K562 (cell line): ENCODE measurements at regions not wholly inside any gene's neighbourhood (a gene's known extent, or its start where the extent isn't known, plus 50 kb on each side); places are given as distances from the start of the nearest gene placed in this dataset.
"Not testable (repeated sequence)": the region's sequence is repeated elsewhere in the genome, so short reads cannot be mapped to it uniquely, and the experiment has no call there.

Experiments used
- ATAC-seq: fragments of 200-7000 bp; cut with Tn5 transposase; 3 replicates; pipeline ENCODE4 v1.9.1; 2020; ENCODE audit warnings: moderate library complexity
- BruUV-seq: library from RNA; stranded (reverse); fragments of 400-500 nt; replicated peaks from 2 replicates; lab custom pipeline; 2021; lab: Mats Ljungman, UMichigan
- CTCF ChIA-PET: fragments of 300-600 bp; formaldehyde crosslinking; extraction: SDS; loops from one replicate; lab custom pipeline; 2021; ENCODE audit warnings: low intra/inter-chr PET ratio; lab: Yijun Ruan, JAX
- POLR2A ChIA-PET: fragments of 300-600, 350-650 bp; sonication (Branson Sonifier 250); formaldehyde crosslinking; extraction: SDS; loops from one replicate; lab custom pipeline; 2021; ENCODE audit warnings: antibody characterized with exemption, inconsistent platforms; lab: Yijun Ruan, JAX
- DNase-seq, 4 experiments: peaks; one replicate each; pipeline versions ENCODE4 v3.0.0 to v3.0.0-alpha.2; 2011 to 2018; ENCODE audit warnings: low spot score in 3 of 4, mixed read lengths in 3 of 4; ENCODE audit errors: extremely low read depth in 1 of 4
- FAIRE-seq: peaks from 2 replicates; lab custom pipeline; 2011; peaks lifted over from hg19 to GRCh38; lab: Jason Lieb, UNC
- H2AFZ ChIP-seq: 2 replicates; pipeline ENCODE4 v1.6.0; 2011; ENCODE audit warnings: low read depth, low read length, control low read depth, inconsistent platforms
- H3K27ac ChIP-seq: fragments of 200-600 bp; 3 replicates; pipeline ENCODE4 v1.8.0; 2011; ENCODE audit warnings: low read depth, mild to moderate bottlenecking, control low read depth, inconsistent platforms, low read length, moderate library complexity, mixed read lengths; ENCODE audit errors: extremely low read depth
- H3K27me3 ChIP-seq, 2 experiments: fragments of 300-600 bp in 1 of 2; 2 replicates in 1 of 2; 3 replicates in 1 of 2; pipeline versions ENCODE4 v1.6.0 to v1.8.0; 2011; ENCODE audit warnings: inconsistent platforms in 2 of 2, low read length in 2 of 2, mild to moderate bottlenecking in 1 of 2, mixed read lengths in 1 of 2, moderate library complexity in 1 of 2; ENCODE audit not compliant: control insufficient read depth in 2 of 2, insufficient read depth in 2 of 2
- H3K36me3 ChIP-seq: fragments of 300-600 bp; 3 replicates; pipeline ENCODE4 v1.8.0; 2011; ENCODE audit warnings: mild to moderate bottlenecking, low read length, inconsistent platforms; ENCODE audit not compliant: control insufficient read depth, insufficient read depth
- H3K4me1 ChIP-seq, 2 experiments: fragments of 200-600 bp in 1 of 2; replicated peaks in 1 of 2; 2 replicates in 1 of 2; 3 replicates in 1 of 2; pipeline versions ENCODE4 v1.5.1 to v1.8.0; 2011; ENCODE audit warnings: inconsistent platforms in 2 of 2, low read length in 2 of 2, mild to moderate bottlenecking in 1 of 2, mixed read lengths in 1 of 2, moderate library complexity in 1 of 2; ENCODE audit not compliant: control insufficient read depth in 2 of 2, insufficient read depth in 2 of 2
- H3K4me2 ChIP-seq: 2 replicates; pipeline ENCODE4 v1.6.1; 2011; ENCODE audit warnings: low read length, control low read depth, inconsistent platforms, mixed read lengths; ENCODE audit not compliant: insufficient read depth
- H3K4me3 ChIP-seq: fragments of 200-600 bp; sonication (generic), shearing (Covaris generic); 2 replicates; pipeline ENCODE4 v1.5.1; 2016; ENCODE audit warnings: control low read depth, inconsistent platforms
- H3K79me2 ChIP-seq: fragments of 200-600 bp; 3 replicates; pipeline ENCODE4 v1.8.0; 2011; ENCODE audit warnings: low read length, inconsistent platforms; ENCODE audit not compliant: control insufficient read depth, insufficient read depth
- H3K9ac ChIP-seq, 2 experiments: 2 replicates each; pipeline versions ENCODE4 v1.6.0 to v1.6.1; 2011; ENCODE audit warnings: low read depth in 2 of 2, low read length in 2 of 2, control low read depth in 1 of 2, inconsistent platforms in 1 of 2, mild to moderate bottlenecking in 1 of 2, mixed read lengths in 1 of 2; ENCODE audit not compliant: insufficient read depth in 1 of 2
- H3K9me1 ChIP-seq: one replicate; pipeline ENCODE4 v1.6.0; 2011; ENCODE audit warnings: inconsistent platforms, mild to moderate bottlenecking, low read length, moderate library complexity; ENCODE audit not compliant: control insufficient read depth, insufficient read depth
- H3K9me3 ChIP-seq: replicated peaks from 2 replicates; pipeline ENCODE4 v1.5.1; 2011; ENCODE audit warnings: low read depth, low read length, inconsistent platforms; ENCODE audit not compliant: control insufficient read depth, insufficient read depth
- H4K20me1 ChIP-seq: replicated peaks from 2 replicates; pipeline ENCODE4 v1.6.1; 2011; ENCODE audit warnings: low read length, inconsistent platforms, mixed read lengths; ENCODE audit not compliant: control insufficient read depth, insufficient read depth
- ARID1B ChIP-seq: fragments of 450-650 bp; IDR thresholded peaks from 2 replicates; pipeline ENCODE4 v1.6.1; 2016; ENCODE audit warnings: antibody characterized with exemption, mild to moderate bottlenecking, inconsistent platforms
- MAFG ChIP-seq: fragments of 450-650 bp; conservative IDR thresholded peaks from 2 replicates; pipeline ENCODE4 v1.6.1; 2016; ENCODE audit warnings: missing genetic modification characterization, missing compliant biosample characterization
- MXD1 ChIP-seq: fragments of 250-450 bp; sonication (Bioruptor Pico); IDR thresholded peaks from 2 replicates; pipeline ENCODE4 v1.8.0; 2021; ENCODE audit warnings: borderline replicate concordance, mild to moderate bottlenecking, moderate library complexity; ENCODE audit not compliant: poor library complexity, severe bottlenecking
- PRMT5 ChIP-seq: sonication (generic); formaldehyde crosslinking; IDR thresholded peaks from 2 replicates; pipeline ENCODE4 v1.5.0; 2020; ENCODE audit warnings: missing genetic modification reagents
- SRSF1 ChIP-seq: fragments of 200-400 bp; formaldehyde crosslinking; IDR thresholded peaks from 2 replicates; pipeline ENCODE4 v1.6.1; 2017; ENCODE audit warnings: mild to moderate bottlenecking, low read depth, low read length, moderate library complexity
- TAF9B ChIP-seq: fragments of 450-650 bp; IDR thresholded peaks from 2 replicates; pipeline ENCODE4 v1.6.1; 2018; ENCODE audit warnings: mild to moderate bottlenecking; ENCODE audit not compliant: partially characterized antibody
- TCF15 ChIP-seq: fragments of 250-450 bp; sonication (Bioruptor Pico); IDR thresholded peaks from 2 replicates; pipeline ENCODE4 v1.8.0; 2022; ENCODE audit warnings: moderate library complexity, mild to moderate bottlenecking, inconsistent platforms
- TCF7 ChIP-seq: sonication (generic); IDR thresholded peaks from 2 replicates; pipeline ENCODE4 v1.6.1; 2016; ENCODE audit warnings: antibody characterized with exemption, borderline replicate concordance
- ZNF589 ChIP-seq: fragments of 200-800 bp; sonication (Bioruptor generic); IDR thresholded peaks from 2 replicates; pipeline ENCODE4 v1.6.1; 2016; ENCODE audit warnings: low read depth, missing genetic modification characterization, missing compliant biosample characterization
- WGBS: fragments of 100-300 bp; shearing (Covaris generic); methylation state at CpG from one replicate; pipeline ENCODE4 v1.1.6; 2016; ENCODE audit warnings: low coverage, mixed read lengths; ENCODE audit not compliant: insufficient coverage; ENCODE audit errors: missing lambda C conversion rate; 5-methylcytosine and 5-hydroxymethylcytosine counted together
- in situ Hi-C: fragments of 300-500 bp; cut with MboI; formaldehyde crosslinking; loops from 4 replicates; pipeline ENCODE4 v1.15.0; 2018; ENCODE audit warnings: inconsistent platforms, mixed read lengths
- intact Hi-C: fragments of 100-400 bp; cut with micrococcal nuclease; formaldehyde crosslinking; loops from 2 replicates; pipeline ENCODE4 v1.14.2; 2022
- TF ChIP-seq, protein P1 (sequence below): sonication (generic); formaldehyde crosslinking; IDR thresholded peaks from 2 replicates; pipeline ENCODE4 v1.9.0; 2022; ENCODE audit warnings: mild to moderate bottlenecking, missing genetic modification reagents

DNA sequence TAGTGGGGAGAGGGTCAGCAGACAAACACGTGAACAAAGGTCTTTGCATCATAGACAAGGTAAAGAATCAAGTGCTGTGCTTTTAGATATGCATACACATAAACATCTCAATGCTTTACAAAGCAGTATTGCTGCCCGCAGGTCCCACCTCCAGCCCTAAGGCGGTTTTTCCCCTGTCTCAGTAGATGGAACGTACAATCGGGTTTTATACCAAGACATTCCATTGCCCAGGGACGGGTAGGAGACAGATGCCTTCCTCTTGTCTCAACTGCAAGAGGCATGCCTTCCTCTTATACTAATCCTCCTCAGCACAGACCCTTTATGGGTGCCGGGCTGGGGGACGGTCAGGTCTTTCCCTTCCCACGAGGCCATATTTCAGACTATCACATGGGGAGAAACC, 148.3 kb downstream of the C12orf75 start:
- CTCF ChIA-PET, DNase-seq, H3K27ac ChIP-seq, H2AFZ ChIP-seq, H3K4me2 ChIP-seq, in situ Hi-C loops, H3K9me1 ChIP-seq, intact Hi-C loops, ATAC-seq, FAIRE-seq, H4K20me1 ChIP-seq, BruUV-seq, H3K4me1 ChIP-seq, POLR2A ChIA-PET, H3K79me2 ChIP-seq, H3K9ac ChIP-seq, H3K36me3 ChIP-seq, H3K27me3 ChIP-seq, H3K4me3 ChIP-seq, H3K9me3 ChIP-seq: not testable (repeated sequence)
- WGBS = 10% methylated on average over 7 of the region's 9 CpGs

GRCh38 chr12:105479710-105480109, 149.2 kb downstream of the C12orf75 start:
- no peaks in the 10 kb centered on the region for H3K9me1 ChIP-seq
- intact Hi-C loops = no loop called here
- no TSS peak for BruUV-seq
- H3K9me3 ChIP-seq = no peaks in the 10 kb centered on the region
- no peak overlapping the region for H2AFZ ChIP-seq
- FAIRE-seq = no peak
- in situ Hi-C loops = no loop called here
- H3K27ac ChIP-seq = no peak overlapping the region
- no peaks in the 10 kb centered on the region; a peak in 1 of 5 replicates for H3K27me3 ChIP-seq
- H3K4me2 ChIP-seq = no peak overlapping the region
- no peak for TF ChIP-seq TCF7
- no peak for TF ChIP-seq MXD1
- TF ChIP-seq TCF15 (CRISPR knock-in tag) = no peak
- no peak for TF ChIP-seq PRMT5 (CRISPR knock-in tag)
- no peak for TF ChIP-seq TAF9B
- TF ChIP-seq, protein P1, sequence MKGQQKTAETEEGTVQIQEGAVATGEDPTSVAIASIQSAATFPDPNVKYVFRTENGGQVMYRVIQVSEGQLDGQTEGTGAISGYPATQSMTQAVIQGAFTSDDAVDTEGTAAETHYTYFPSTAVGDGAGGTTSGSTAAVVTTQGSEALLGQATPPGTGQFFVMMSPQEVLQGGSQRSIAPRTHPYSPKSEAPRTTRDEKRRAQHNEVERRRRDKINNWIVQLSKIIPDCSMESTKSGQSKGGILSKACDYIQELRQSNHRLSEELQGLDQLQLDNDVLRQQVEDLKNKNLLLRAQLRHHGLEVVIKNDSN (CRISPR knock-in tag) = no peak
- no peak for TF ChIP-seq MAFG (tag)
- TF ChIP-seq SRSF1 = no peak
- TF ChIP-seq ARID1B = no peak
- TF ChIP-seq ZNF589 = no peak
- ChIA-PET POLR2A (no interaction called here), CTCF (no interaction called here)
- no peaks in the 10 kb centered on the region for H4K20me1 ChIP-seq
- 0% methylated on average over 1 of the region's 1 CpG for WGBS
- no peak overlapping the region for H3K9ac ChIP-seq
- H3K79me2 ChIP-seq = no peaks in the 10 kb centered on the region
- no peaks in the 10 kb centered on the region for H3K36me3 ChIP-seq
- H3K4me3 ChIP-seq = no peak overlapping the region
- no peak for DNase-seq
- H3K4me1 ChIP-seq = no peaks in the 10 kb centered on the region
- no peak for ATAC-seq
